NCI-H1048 (cell line): ENCODE measurements at regions not wholly inside any gene's neighbourhood (a gene's known extent, or its start where the extent isn't known, plus 50 kb on each side); places are given as distances from the start of the nearest gene placed in this dataset.

Experiments
- DNase-seq: peaks from one replicate; lab custom pipeline; 2025; lab: John Stamatoyannopoulos, UW

- DNase-seq: no peak
Observed at GRCh38 chrX:45306794-45307193, 106.1 kb upstream of the DIPK2B start.

DNA sequence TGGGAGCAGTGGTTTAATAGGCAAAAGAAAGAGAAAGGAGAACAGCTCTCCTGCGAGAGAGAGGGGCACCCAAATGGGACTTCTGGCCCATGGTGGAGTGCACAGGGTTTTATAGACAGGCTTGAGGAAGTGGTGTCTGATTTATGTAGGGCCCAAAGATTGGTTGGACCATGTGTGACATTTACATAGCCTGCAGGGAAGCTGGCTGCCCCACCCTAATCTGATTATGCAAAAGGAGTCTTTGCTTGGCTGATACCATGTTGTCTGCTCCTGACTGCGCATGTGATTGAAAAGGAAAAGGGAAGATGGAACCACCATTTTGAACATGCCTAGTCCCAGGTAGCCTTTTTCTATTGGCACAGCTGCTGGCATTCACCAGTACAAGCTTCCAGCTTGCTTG lies 100.0 kb upstream of the DIPK2B start:
- DNase-seq: no peak

GRCh38 chrX:45295259-45295986 lies 94.7 kb upstream of the DIPK2B start:
- DNase-seq: no peak

DNA sequence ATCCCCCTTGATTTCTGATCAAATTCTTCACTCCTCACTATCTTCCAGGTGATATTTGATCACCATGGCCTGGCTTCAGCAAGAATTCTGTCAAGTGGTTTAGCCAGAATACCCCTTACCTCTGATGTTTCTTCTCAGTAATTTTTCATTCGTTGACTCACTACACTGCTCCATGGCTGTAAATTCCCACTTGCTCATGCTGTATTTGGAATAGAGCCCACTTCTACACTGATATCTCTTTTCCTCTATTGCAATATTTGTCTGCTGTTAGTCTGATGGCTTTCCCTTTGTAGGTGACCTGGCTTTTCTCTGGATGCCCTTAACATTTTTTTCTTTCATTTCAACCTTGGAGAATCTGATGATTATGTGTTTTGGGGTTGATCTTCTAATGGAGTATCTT lies 73.9 kb upstream of the DIPK2B start:
- no peak for DNase-seq

GRCh38 chrX:45267007-45267406 lies 66.3 kb upstream of the DIPK2B start:
- DNase-seq: no peak

DNA sequence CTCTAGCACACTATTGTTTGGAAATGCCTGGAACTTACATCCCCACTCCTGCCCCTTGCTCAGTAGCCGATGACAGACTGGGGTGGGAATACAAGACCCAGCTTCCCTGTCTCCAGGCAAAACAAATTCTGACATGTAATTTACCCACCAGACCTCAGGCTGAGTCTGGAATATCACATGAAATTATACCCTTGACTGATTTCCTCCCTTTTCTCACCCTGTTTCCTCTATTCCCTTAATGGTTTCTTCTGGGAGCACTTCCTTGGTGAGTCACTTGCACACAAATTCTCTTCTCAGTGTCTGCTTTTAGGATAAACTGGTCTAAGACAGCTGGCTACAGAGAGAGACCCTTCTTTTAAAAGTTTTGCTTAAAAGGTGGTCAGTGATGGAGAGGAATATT lies 65.8 kb upstream of the DIPK2B start:
- no peak for DNase-seq

DNA sequence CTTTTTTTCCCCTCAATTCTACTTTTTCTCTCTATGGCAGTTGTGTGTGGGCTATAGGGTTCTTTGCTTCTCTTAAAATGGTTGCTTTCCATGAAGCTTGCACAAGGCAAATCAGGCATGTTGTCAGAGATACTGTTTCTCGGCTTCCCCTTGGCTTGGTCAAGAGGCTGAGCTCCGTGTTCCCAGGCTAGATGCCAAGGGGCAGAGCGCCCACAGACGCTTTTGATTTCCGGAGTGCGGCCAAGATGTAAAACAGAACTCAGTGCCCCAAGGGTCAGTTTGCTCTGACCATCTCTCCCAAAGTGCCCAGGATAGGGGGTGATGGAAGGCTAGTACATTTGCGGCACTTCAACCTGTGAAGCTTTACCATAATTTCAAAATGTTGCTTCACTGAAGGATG lies 64.2 kb upstream of the DIPK2B start:
- DNase-seq: no peak

DNA sequence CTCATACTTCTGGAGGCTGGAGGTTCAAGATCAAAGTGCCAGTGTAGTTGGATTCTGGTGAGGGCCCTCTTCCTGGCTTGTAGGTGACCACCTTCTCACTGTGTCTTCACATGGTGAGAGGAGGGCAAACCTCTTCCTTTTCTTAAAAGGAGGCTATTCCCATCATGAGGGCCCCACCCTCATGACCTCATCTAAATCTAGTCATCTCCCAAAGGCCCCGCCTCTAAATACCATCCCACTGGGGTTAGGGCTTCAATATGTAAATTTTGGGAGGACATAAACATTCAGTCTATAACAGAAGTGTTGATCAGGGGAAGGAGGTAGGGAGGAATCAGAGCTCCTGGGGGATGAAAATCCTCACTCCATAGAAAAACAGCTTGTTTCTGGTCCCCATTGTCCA lies 60.8 kb upstream of the DIPK2B start:
- no peak for DNase-seq

DNA sequence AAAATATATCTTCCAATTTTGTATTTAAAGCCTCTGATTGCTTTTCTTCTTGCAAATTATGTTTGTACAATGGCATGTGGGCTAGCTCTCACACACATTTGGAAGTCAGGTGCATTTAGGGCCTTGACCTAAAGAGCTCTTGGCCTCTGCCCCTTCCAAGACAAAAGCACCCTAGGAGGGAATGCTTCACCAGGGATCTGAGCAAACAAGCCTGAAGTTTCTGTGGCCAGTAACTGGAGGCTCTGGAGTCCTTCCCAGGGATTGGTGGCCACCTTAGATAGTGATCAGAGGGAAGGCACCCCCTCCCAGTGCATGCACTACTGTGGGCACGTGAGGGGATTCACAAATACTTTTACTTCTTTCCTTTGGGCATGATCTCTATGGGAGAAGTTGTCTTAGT lies 60.3 kb upstream of the DIPK2B start:
- DNase-seq: no peak

DNA sequence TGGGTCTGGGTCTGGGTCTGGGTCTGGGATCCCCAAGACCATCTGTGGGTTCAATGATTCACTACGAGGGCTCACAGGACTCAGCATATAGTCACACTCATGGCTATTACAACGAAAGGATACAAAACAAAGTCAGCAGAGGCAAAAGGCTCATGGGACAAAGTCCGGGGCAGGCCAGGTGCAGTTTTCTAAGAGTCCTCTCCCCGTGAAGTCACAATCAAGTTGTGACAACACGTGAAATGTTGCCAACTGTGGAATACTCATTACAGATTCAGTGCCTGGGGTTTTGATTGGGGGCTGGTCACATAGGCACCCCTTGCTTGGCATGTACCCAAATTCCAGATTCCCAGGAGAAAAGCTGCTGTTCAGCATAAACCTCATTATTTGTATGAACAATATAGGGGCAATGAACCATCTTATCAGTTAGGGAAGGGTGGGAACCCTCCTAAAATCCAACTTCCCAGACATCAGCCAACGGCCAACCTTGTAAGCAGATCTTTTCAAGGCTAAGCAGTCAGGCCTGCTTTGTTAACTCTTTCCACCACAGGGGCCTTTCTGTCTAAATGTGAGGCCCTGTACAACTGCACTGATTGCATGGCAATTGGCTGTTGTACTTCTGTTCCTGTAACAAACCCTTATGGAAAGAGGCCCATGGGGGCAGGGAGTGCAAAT lies 58.2 kb upstream of the DIPK2B start:
- no peak for DNase-seq
